Adrenal gland (tissue), 9 donors: ENCODE measurements at regions not wholly inside any gene's neighbourhood (a gene's known extent, or its start where the extent isn't known, plus 50 kb on each side); places are given as distances from the start of the nearest gene placed in this dataset.

Experiments
- DNase-seq, 7 donors: peaks; one replicate each; pipeline ENCODE4 v3.0.0-alpha.2; 2019 to 2020
- H3K27ac ChIP-seq, 5 donors: fragments of 200-600 bp; sonication (generic) in 4 of 5; 1 replicate in 3 of 5; 2 replicates in 2 of 5; pipeline versions ENCODE4 v1.5.1 to v1.8.0; 2016 to 2020; ENCODE audit warnings: mild to moderate bottlenecking in 1 of 5
- H3K27me3 ChIP-seq: fragments of 200-600 bp; 2 replicates; pipeline ENCODE4 v1.8.0; 2021
- H3K36me3 ChIP-seq, 2 donors: fragments of 200-600 bp; replicated peaks in 1 of 2; 1 replicate in 1 of 2; 2 replicates in 1 of 2; pipeline versions ENCODE4 v1.5.1 to v1.8.0; 2018 to 2022
- H3K4me1 ChIP-seq, 2 donors: fragments of 200-600 bp; replicated peaks in 1 of 2; 1 replicate in 1 of 2; 2 replicates in 1 of 2; pipeline versions ENCODE4 v1.5.1 to v1.8.0; 2018 to 2021
- H3K4me3 ChIP-seq, 4 donors: fragments of 200-600 bp; sonication (generic) in 3 of 4; one replicate each; pipeline ENCODE4 v1.5.1; 2016 to 2018
- H3K9me3 ChIP-seq, 3 donors: fragments of 200-600 bp; sonication (generic) in 1 of 3; replicated peaks in 1 of 3; 1 replicate in 2 of 3; 2 replicates in 1 of 3; pipeline versions ENCODE4 v1.5.1 to v1.8.0; 2016 to 2021
- POLR2A ChIP-seq, 2 donors: fragments of 450-650 bp; IDR thresholded peaks; one replicate each; pipeline ENCODE4 v1.6.1; 2017; ENCODE audit warnings: antibody characterized with exemption in 2 of 2, mild to moderate bottlenecking in 2 of 2, moderate library complexity in 1 of 2
- WGBS, 4 donors: extraction: QIAGEN DNeasy Blood & Tissue Kit in 2 of 4; methylation state at CpG; one replicate each; pipeline versions ENCODE4 v1.1.5 to v1.1.7; 2013 to 2017; 5-methylcytosine and 5-hydroxymethylcytosine counted together
- intact Hi-C, 2 donors: fragments of 100-400 bp; cut with DNase I; formaldehyde crosslinking; loops; one replicate each; pipeline versions ENCODE4 v1.14.1 to v1.15.0; 2022 to 2023
- TF ChIP-seq, protein P1 (sequence below), 6 experiments: fragments of 450-650 bp in 4 of 6; fragments of 200-600 bp in 2 of 6; sonication (generic) in 1 of 6; IDR thresholded peaks; 1 replicate in 5 of 6; 2 replicates in 1 of 6; pipeline versions ENCODE4 v1.5.1 to v1.8.0; 2016 to 2021; ENCODE audit warnings: antibody characterized with exemption in 6 of 6, mild to moderate bottlenecking in 2 of 6, moderate library complexity in 1 of 6
- donor health status: healthy with polysubstance abuse.
- donor health status: Bipolar disorder and iron deficiency.
- donor health status: DM: yes; HTN: yes; CAD: no.
- donor health status: DM: no; HTN: no; CAD: no.
- donor health status: DM: no; HTN: no; CAD: no.

DNA sequence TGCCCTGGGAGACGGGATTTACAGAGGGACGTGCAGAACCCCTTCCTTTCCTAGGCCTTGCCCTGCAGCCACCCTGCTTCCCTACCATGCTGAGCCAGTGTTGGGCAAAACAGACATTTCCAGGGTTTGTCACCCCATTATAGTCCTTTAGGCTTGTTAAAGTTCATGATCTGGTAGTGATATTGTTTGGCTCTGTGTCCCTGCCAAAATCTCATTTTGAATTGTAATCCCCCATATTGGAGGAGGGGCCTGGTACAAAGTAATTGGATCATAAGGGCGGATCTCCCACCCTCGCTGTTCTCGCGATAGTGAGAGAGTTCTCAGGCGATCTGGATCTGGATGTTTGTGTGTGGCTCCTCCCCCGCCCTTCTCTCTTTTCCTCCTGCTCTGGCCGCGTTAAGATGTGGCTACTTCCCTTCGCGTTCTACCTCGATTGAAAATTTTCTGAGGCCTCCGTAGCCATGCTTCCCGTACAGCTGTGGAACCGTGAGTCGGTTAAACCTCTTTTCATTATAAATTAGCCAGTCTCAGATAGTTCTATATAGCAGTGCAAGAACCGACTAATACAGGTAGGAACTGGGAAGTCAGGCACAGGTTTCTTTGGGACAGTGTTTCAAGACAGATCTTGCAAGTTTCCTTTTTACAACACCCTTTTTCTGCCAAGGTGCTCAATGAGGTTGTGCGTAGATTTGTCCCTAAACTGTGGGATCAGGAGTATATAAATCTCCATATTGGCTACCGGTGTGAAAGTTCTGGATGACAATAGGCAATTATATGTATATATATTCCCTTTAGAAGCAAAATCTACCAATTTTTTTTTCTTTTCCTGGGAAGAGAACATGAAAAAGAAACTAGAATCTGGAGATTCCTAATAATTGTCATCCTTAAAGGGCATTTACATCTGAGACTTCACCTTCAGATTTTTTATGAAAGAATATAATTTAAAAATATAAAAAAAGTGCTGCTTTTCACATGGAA, 152.1 kb downstream of the SAMD5 start:
- no peak for TF ChIP-seq POLR2A (IDR thresholded peaks at IDR 0.05)
- TF ChIP-seq, protein P1, sequence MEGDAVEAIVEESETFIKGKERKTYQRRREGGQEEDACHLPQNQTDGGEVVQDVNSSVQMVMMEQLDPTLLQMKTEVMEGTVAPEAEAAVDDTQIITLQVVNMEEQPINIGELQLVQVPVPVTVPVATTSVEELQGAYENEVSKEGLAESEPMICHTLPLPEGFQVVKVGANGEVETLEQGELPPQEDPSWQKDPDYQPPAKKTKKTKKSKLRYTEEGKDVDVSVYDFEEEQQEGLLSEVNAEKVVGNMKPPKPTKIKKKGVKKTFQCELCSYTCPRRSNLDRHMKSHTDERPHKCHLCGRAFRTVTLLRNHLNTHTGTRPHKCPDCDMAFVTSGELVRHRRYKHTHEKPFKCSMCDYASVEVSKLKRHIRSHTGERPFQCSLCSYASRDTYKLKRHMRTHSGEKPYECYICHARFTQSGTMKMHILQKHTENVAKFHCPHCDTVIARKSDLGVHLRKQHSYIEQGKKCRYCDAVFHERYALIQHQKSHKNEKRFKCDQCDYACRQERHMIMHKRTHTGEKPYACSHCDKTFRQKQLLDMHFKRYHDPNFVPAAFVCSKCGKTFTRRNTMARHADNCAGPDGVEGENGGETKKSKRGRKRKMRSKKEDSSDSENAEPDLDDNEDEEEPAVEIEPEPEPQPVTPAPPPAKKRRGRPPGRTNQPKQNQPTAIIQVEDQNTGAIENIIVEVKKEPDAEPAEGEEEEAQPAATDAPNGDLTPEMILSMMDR (IDR thresholded peaks at IDR 0.05), result no peak
- WGBS, 4 donors, result 88 to 91% (median 89%) methylated on average over 20 of the region's 20 CpGs
- no peak for DNase-seq
- Histone ChIP-seq H3K27me3 (no peaks in the 10 kb centered on the region), H3K27ac (no peak overlapping the region), H3K9me3 (no peaks in the 10 kb centered on the region), H3K4me1 (no peaks in the 10 kb centered on the region), H3K4me3 (no peak overlapping the region), H3K36me3 (no peaks in the 10 kb centered on the region)
- intact Hi-C loops, result no loop called here

DNA sequence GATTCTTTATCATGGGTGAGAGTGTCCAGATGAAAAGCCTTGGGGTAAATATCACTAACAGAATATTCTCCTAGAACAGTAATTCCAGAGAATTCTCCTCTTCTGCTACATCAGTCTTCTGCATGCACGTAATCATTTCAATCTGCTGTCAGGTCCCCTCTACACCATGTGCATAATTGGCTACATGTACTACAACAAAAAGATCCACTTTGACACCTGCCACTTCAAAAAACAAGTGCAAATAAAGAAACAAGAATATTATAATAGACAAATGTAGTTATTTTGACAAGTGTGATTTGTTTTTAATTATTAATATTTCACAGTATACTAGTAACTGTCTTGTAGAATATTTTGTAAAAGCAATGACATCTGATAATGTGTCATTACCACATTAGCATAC, 154.2 kb downstream of the SAMD5 start:
- intact Hi-C loops, result no loop called here
- no peaks in the 10 kb centered on the region for H3K4me1 ChIP-seq
- H3K27me3 ChIP-seq, result no peaks in the 10 kb centered on the region
- H3K9me3 ChIP-seq, result no peaks in the 10 kb centered on the region
- no peak overlapping the region for H3K27ac ChIP-seq
- DNase-seq, result no peak
- TF ChIP-seq, protein P1 (IDR thresholded peaks at IDR 0.05), result no peak
- no peak for TF ChIP-seq POLR2A (IDR thresholded peaks at IDR 0.05)
- H3K4me3 ChIP-seq, result no peak overlapping the region
- WGBS, 4 donors, result 77 to 85% (median 79%) methylated on average over 1 of the region's 1 CpG
- H3K36me3 ChIP-seq, result no peaks in the 10 kb centered on the region

DNA sequence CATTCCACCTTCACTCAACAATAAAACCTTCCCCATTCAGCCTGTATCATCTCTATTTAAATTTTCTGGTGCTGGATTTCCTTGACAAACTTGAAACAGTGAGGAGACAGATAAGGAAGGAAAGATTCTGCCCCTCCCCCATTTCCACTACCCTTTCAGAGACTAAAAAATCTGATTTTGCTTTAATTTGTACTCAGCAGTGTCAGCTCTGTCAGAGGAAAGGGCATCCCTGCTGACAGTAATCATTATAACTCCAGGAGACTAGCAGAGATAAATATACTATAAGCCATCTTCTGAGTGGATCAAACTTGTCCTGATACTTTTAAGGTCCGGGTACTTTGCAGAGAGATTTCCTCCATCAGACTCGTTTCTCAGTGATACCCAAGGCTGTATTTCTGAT, 155.6 kb downstream of the SAMD5 start:
- TF ChIP-seq, protein P1 (IDR thresholded peaks at IDR 0.05), result no peak
- no peak for TF ChIP-seq POLR2A (IDR thresholded peaks at IDR 0.05)
- 56 to 66% (median 61%) methylated on average over 2 of the region's 2 CpGs for WGBS, 4 donors
- no peaks in the 10 kb centered on the region for H3K9me3 ChIP-seq
- no peak overlapping the region for H3K27ac ChIP-seq
- no peak overlapping the region for H3K4me3 ChIP-seq
- H3K4me1 ChIP-seq, result no peaks in the 10 kb centered on the region
- intact Hi-C loops, result no loop called here
- H3K27me3 ChIP-seq, result no peaks in the 10 kb centered on the region
- no peak for DNase-seq
- no peaks in the 10 kb centered on the region for H3K36me3 ChIP-seq

DNA sequence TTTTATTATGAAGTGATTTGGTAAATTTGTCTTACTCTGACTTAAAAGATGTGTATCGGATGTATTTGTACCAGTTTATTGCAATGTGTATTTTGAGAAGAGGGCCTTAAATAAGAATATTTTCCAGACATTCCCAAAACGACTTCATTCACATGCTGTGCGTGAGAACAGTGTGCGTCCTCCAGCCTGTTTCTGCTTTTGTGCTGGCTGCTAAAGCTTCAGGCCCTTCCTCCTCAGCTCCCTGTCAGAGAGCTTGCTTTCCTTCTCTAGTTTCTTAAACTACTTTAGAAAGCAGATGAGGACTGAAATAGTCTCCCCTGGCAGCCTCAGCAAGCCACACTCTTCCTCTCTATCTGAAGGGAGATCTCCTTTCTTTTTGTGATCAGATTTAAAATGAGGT, 157.8 kb downstream of the SAMD5 start:
- TF ChIP-seq POLR2A (IDR thresholded peaks at IDR 0.05), result no peak
- TF ChIP-seq, protein P1 (IDR thresholded peaks at IDR 0.05), result no peak
- no peak for DNase-seq
- Histone ChIP-seq H3K9me3 (no peaks in the 10 kb centered on the region), H3K27me3 (no peaks in the 10 kb centered on the region), H3K27ac (no peak overlapping the region), H3K4me3 (no peak overlapping the region), H3K36me3 (no peaks in the 10 kb centered on the region), H3K4me1 (no peaks in the 10 kb centered on the region)
- intact Hi-C loops, result no loop called here
- 67 to 86% (median 70%) methylated on average over 4 of the region's 4 CpGs for WGBS, 4 donors
